HepG2 (cell line): ENCODE measurements at regions not wholly inside any gene's neighbourhood (a gene's known extent, or its start where the extent isn't known, plus 50 kb on each side); places are given as distances from the start of the nearest gene placed in this dataset.

Experiments
- ATAC-seq: fragments of 200-7000 bp; cut with Tn5 transposase; 3 replicates; pipeline ENCODE4 v1.9.1; 2020; ENCODE audit warnings: mild to moderate bottlenecking, moderate library complexity
- BruUV-seq: library from RNA; stranded (reverse); fragments of 400-500 nt; replicated peaks from 2 replicates; lab custom pipeline; 2021; lab: Mats Ljungman, UMichigan
- CTCF ChIA-PET: fragments of 300-600 bp; formaldehyde crosslinking; extraction: SDS; loops from one replicate; lab custom pipeline; 2021; ENCODE audit warnings: low total read pairs, inconsistent platforms, low intra/inter-chr PET ratio; lab: Yijun Ruan, JAX
- POLR2A ChIA-PET: fragments of 350-600 bp; sonication (Branson Sonifier 250); formaldehyde crosslinking; loops from one replicate; lab custom pipeline; 2020; ENCODE audit warnings: antibody characterized with exemption, inconsistent platforms; lab: Yijun Ruan, JAX
- DNase-seq: peaks from one replicate; pipeline ENCODE4 v3.0.0-alpha.2; 2015; ENCODE audit warnings: low spot score
- FAIRE-seq: peaks from 3 replicates; lab custom pipeline; 2011; peaks lifted over from hg19 to GRCh38; lab: Jason Lieb, UNC
- H2AFZ ChIP-seq: one replicate; pipeline ENCODE4 v1.6.1; 2011; ENCODE audit warnings: low read length, inconsistent platforms
- H3K27ac ChIP-seq: fragments of 300-600 bp; 3 replicates; pipeline ENCODE4 v1.8.0; 2011; ENCODE audit warnings: mixed run types, mild to moderate bottlenecking, mixed read lengths, low read length, inconsistent platforms; ENCODE audit not compliant: insufficient read depth; ENCODE audit errors: extremely low read length
- H3K27me3 ChIP-seq, 2 experiments: fragments of 200-600 bp in 1 of 2; 2 replicates in 1 of 2; 3 replicates in 1 of 2; pipeline versions ENCODE4 v1.6.0 to v1.8.0; 2011; ENCODE audit warnings: low read length in 2 of 2, mild to moderate bottlenecking in 2 of 2, moderate library complexity in 2 of 2, inconsistent platforms in 1 of 2; ENCODE audit not compliant: insufficient read depth in 2 of 2, control insufficient read depth in 1 of 2
- H3K36me3 ChIP-seq, 2 experiments: fragments of 200-600 bp in 1 of 2; replicated peaks in 1 of 2; 2 replicates in 1 of 2; 3 replicates in 1 of 2; pipeline versions ENCODE4 v1.5.1 to v1.8.0; 2011; ENCODE audit warnings: low read length in 2 of 2, inconsistent platforms in 1 of 2; ENCODE audit not compliant: insufficient read depth in 2 of 2, control insufficient read depth in 1 of 2
- H3K4me1 ChIP-seq: 2 replicates; pipeline ENCODE4 v1.5.1; 2012; ENCODE audit warnings: low read length, inconsistent platforms; ENCODE audit not compliant: insufficient read depth
- H3K4me2 ChIP-seq: 2 replicates; pipeline ENCODE4 v1.6.0; 2011; ENCODE audit warnings: low read depth, low read length, inconsistent platforms
- H3K4me3 ChIP-seq, 3 experiments: fragments of 200-600 bp in 1 of 3; sonication (generic), shearing (Covaris generic) in 1 of 3; replicated peaks in 1 of 3; 2 replicates each; pipeline ENCODE4 v1.5.1; 2011 to 2016; ENCODE audit warnings: low read length in 3 of 3, inconsistent platforms in 2 of 3, low read depth in 2 of 3, mild to moderate bottlenecking in 2 of 3, control low read depth in 1 of 3, mixed read lengths in 1 of 3; ENCODE audit not compliant: insufficient read depth in 1 of 3
- H3K79me2 ChIP-seq: one replicate; pipeline ENCODE4 v1.6.1; 2011; ENCODE audit warnings: low read length, inconsistent platforms; ENCODE audit not compliant: insufficient read depth
- H3K9ac ChIP-seq: 2 replicates; pipeline ENCODE4 v1.6.0; 2011; ENCODE audit warnings: mild to moderate bottlenecking, low read depth, low read length, inconsistent platforms; ENCODE audit not compliant: insufficient read depth
- H3K9me3 ChIP-seq: 2 replicates; pipeline ENCODE4 v1.5.1; 2012; ENCODE audit warnings: mild to moderate bottlenecking, low read length
- H4K20me1 ChIP-seq: 2 replicates; pipeline ENCODE4 v1.6.0; 2011; ENCODE audit warnings: inconsistent platforms, mild to moderate bottlenecking, low read length, moderate library complexity; ENCODE audit not compliant: insufficient read depth
- CEBPG ChIP-seq: IDR thresholded peaks from 2 replicates; pipeline ENCODE4 v1.6.1; 2016
- CENPX ChIP-seq: sonication (generic); formaldehyde crosslinking; IDR thresholded peaks from 2 replicates; pipeline ENCODE4 v1.9.0; 2021; ENCODE audit warnings: mild to moderate bottlenecking, missing genetic modification reagents, moderate library complexity
- FOXM1 ChIP-seq: sonication (generic); formaldehyde crosslinking; IDR thresholded peaks from 2 replicates; pipeline ENCODE4 v1.5.0; 2020; ENCODE audit warnings: missing genetic modification reagents
- GPN1 ChIP-seq: sonication (generic); formaldehyde crosslinking; IDR thresholded peaks from 2 replicates; pipeline ENCODE4 v1.5.1; 2020; ENCODE audit warnings: missing genetic modification reagents, borderline replicate concordance
- MIER2 ChIP-seq: IDR thresholded peaks from 2 replicates; pipeline ENCODE4 v1.6.1; 2016; ENCODE audit warnings: missing biosample characterization, missing genetic modification reagents
- MIXL1 ChIP-seq: IDR thresholded peaks from 2 replicates; pipeline ENCODE4 v1.6.1; 2016
- YY1 ChIP-seq: IDR thresholded peaks from 2 replicates; pipeline ENCODE4 v1.6.1; 2011; ENCODE audit warnings: low read length, low read depth, moderate library complexity, mild to moderate bottlenecking; ENCODE audit not compliant: insufficient read depth, insufficient replicate concordance
- ZMYM4 ChIP-seq: sonication (generic); formaldehyde crosslinking; IDR thresholded peaks from 2 replicates; pipeline ENCODE4 v1.8.1; 2023; ENCODE audit warnings: mild to moderate bottlenecking, missing genetic modification reagents
- ZNF326 ChIP-seq: sonication (generic); formaldehyde crosslinking; IDR thresholded peaks from 2 replicates; pipeline ENCODE4 v1.4.0; 2020; ENCODE audit warnings: missing genetic modification reagents, borderline replicate concordance
- ZNF331 ChIP-seq: sonication (generic); formaldehyde crosslinking; IDR thresholded peaks from 2 replicates; pipeline ENCODE4 v1.4.0; 2020; ENCODE audit warnings: missing genetic modification reagents
- ZNF710 ChIP-seq: sonication (generic); formaldehyde crosslinking; IDR thresholded peaks from 2 replicates; pipeline ENCODE4 v1.5.0; 2020; ENCODE audit warnings: mild to moderate bottlenecking, missing genetic modification reagents, borderline replicate concordance
- WGBS: methylation state at CpG from one replicate; pipeline ENCODE4 v1.1.6; 2017; ENCODE audit warnings: low lambda C conversion rate; 5-methylcytosine and 5-hydroxymethylcytosine counted together
- in situ Hi-C: cut with HindIII; loops from 2 replicates; pipeline ENCODE4 v1.10.0; 2017; ENCODE audit warnings: low pct_unique_long_range_greater_than_20kb; ENCODE audit not compliant: extremely low pct_ligation_motif_present
- intact Hi-C: fragments of 100-400 bp; cut with micrococcal nuclease; formaldehyde crosslinking; loops from one replicate; pipeline ENCODE4 v1.10.0; 2022; ENCODE audit not compliant: unreplicated experiment

GRCh38 chrX:8253096-8253495 lies 82.0 kb upstream of the VCX2 start:
- Histone ChIP-seq H3K4me1 (no peaks in the 10 kb centered on the region), H3K9ac (no peak overlapping the region), H3K27ac (no peak overlapping the region), H3K4me3 (no peak overlapping the region), H3K27me3 (no peaks in the 10 kb centered on the region), H3K9me3 (no peaks in the 10 kb centered on the region), H3K4me2 (no peak overlapping the region), H3K36me3 (no peaks in the 10 kb centered on the region), H2AFZ (no peak overlapping the region), H4K20me1 (no peaks in the 10 kb centered on the region), H3K79me2 (no peaks in the 10 kb centered on the region)
- TF ChIP-seq CENPX (no peak), GPN1 (CRISPR knock-in tag) (no peak), ZNF326 (CRISPR knock-in tag) (no peak)
- ATAC-seq (no peak), FAIRE-seq (no peak), DNase-seq (no peak)
- BruUV-seq, result no TSS peak
- in situ Hi-C loops, result no loop called here
- ChIA-PET CTCF (no interaction called here), POLR2A (no interaction called here)
- WGBS, result 39% methylated on average over 3 of the region's 3 CpGs
- intact Hi-C loops, result no loop called here

GRCh38 chrX:8254401-8254800 lies 83.3 kb upstream of the VCX2 start:
- Histone ChIP-seq H4K20me1 (no peaks in the 10 kb centered on the region), H3K9ac (no peak overlapping the region), H3K36me3 (no peaks in the 10 kb centered on the region), H3K4me2 (no peak overlapping the region), H3K4me1 (no peaks in the 10 kb centered on the region), H3K9me3 (no peaks in the 10 kb centered on the region), H3K27ac (no peak overlapping the region), H3K27me3 (no peaks in the 10 kb centered on the region), H3K79me2 (no peaks in the 10 kb centered on the region), H2AFZ (no peak overlapping the region), H3K4me3 (no peak overlapping the region)
- in situ Hi-C loops, result no loop called here
- TF ChIP-seq CEBPG (CRISPR knock-in tag) (no peak), MIER2 (CRISPR knock-in tag) (no peak), MIXL1 (CRISPR knock-in tag) (no peak), FOXM1 (no peak), YY1 (no peak), ZMYM4 (no peak), ZNF710 (CRISPR knock-in tag) (no peak), ZNF331 (no peak)
- 32% methylated on average over 2 of the region's 2 CpGs for WGBS
- ChIA-PET POLR2A (no interaction called here), CTCF (no interaction called here)
- ATAC-seq, result no peak
- DNase-seq, result no peak
- no TSS peak for BruUV-seq
- no peak for FAIRE-seq
- intact Hi-C loops, result no loop called here
